ENCODE measurements at regions not wholly inside any gene's neighbourhood (a gene's known extent, or its start where the extent isn't known, plus 50 kb on each side); places are given as distances from the start of the nearest gene placed in this dataset.

DNA sequence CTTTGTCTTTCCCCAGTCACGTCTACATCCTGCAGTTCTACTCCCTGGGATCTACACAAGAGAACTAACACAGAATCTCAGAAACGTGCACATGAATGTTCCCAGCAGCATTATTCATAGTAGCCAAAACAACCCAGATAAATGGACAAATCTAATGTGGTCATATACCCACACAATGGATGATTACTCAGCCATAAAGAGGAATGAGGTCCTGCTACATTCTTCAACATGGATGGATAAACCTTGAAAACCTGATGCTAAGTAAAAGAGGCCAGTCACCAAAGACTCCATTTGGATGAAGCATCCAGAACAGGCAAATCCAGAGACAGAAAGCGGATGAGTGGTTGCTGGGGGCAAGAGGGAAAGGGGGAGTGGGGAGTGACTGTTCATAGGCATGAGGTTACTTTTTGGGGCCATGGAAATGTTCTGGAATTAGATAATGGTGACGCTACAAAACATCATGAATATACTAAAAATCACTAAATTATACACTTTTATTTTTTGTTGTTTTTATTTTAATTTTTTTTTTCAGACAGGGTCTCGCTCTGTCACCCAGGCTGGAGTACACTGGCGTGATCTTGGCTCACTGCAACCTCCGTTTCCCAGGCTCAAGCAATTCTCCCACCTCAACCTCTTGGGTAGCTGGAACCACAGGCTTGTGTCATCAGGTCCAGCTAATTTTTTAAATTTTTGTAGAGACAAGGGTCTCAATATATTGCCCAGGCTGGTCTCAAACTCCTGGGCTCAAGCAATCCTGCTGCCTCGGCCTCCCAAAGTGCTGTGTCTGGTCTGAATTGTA, 50.8 kb upstream of the DSN1 start:
- Histone ChIP-seq H3K4me2 (ENCODE audit: extremely low read depth, insufficient read depth, low read length) (no peak overlapping the region), H3K27me3 (ENCODE audit: control insufficient read depth, insufficient read depth, low read length) (no peaks in the 10 kb centered on the region), H3K4me3 (replicated peaks in 1 of 4; ENCODE audit: control extremely low read depth in 1 of 4, insufficient read depth in 1 of 4, low read depth in 3 of 4, low read length in 4 of 4) (no peak overlapping the region), H3K9ac (ENCODE audit: insufficient read depth, low read length) (no peak overlapping the region), H2AFZ (ENCODE audit: low read length) (no peak overlapping the region), H3K79me2 (ENCODE audit: control insufficient read depth, insufficient read depth, low read length) (peaks cover 13% of the 10 kb centered on the region), H3K4me1 (ENCODE audit: control insufficient read depth, extremely low read depth, insufficient read depth, low read length) (peaks cover 2% of the 10 kb centered on the region), H3K9me3 (ENCODE audit: control insufficient read depth, insufficient read depth, low read depth, low read length) (no peaks in the 10 kb centered on the region), H3K36me3 (ENCODE audit: control insufficient read depth, insufficient read depth, low read length) (peaks cover 28% of the 10 kb centered on the region), H4K20me1 (ENCODE audit: control insufficient read depth, extremely low read depth, insufficient read depth, low read length) (no peaks in the 10 kb centered on the region), H3K27ac (ENCODE audit: insufficient read depth, low read length) (no peak overlapping the region)
- peak in 1 of 2 donors; percentile 63 for DNase-seq (ENCODE audit: low read depth in 2 of 2)
- TF ChIP-seq EZH2 (IDR thresholded peaks at IDR 0.05; ENCODE audit: low read length, missing control alignments): no peak

DNA sequence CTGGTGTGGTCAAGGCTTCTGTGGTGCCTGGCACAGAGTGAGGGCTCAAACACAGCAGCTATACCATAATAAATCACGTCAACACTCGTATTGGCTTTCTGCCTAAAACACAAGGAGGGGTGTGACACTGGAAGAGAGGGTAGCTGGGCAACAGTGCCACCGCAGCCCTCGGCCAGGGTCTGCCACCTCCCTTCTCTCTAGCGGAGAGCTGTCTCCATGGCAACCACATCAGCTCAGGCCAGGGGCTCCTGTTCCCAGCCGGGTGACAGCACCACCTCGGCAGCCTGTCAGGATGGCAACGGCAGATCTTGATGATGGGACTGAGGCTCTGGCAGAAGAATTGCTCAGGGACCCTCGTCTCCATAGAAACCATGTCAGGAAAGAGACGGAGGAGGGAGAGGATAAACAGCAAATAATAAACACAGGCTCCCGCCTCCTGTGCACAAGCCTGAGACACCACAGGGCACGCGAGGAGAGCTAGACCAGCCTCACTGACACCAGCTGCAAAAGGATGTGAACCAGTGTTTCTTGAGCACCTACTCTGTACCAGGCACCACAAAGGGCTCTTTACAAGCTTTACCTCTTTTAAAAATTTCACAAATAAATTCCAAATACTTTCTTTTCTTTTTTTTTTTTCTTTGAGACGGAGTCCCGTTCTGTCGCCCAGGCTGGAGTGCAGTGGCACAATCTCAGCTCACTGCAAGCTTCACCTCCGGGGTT, 50.4 kb upstream of the TLDC2 start:
- Histone ChIP-seq H3K9me3 (ENCODE audit: control insufficient read depth, insufficient read depth, low read depth, low read length) (no peaks in the 10 kb centered on the region), H3K4me2 (ENCODE audit: extremely low read depth, insufficient read depth, low read length) (no peak overlapping the region), H3K4me3 (replicated peaks in 1 of 4; ENCODE audit: control extremely low read depth in 1 of 4, insufficient read depth in 1 of 4, low read depth in 3 of 4, low read length in 4 of 4) (no peak overlapping the region), H3K79me2 (ENCODE audit: control insufficient read depth, insufficient read depth, low read length) (peaks cover 19% of the 10 kb centered on the region), H4K20me1 (ENCODE audit: control insufficient read depth, extremely low read depth, insufficient read depth, low read length) (no peaks in the 10 kb centered on the region), H2AFZ (ENCODE audit: low read length) (no peak overlapping the region), H3K36me3 (ENCODE audit: control insufficient read depth, insufficient read depth, low read length) (peaks cover 25% of the 10 kb centered on the region), H3K4me1 (ENCODE audit: control insufficient read depth, extremely low read depth, insufficient read depth, low read length) (peaks cover 5% of the 10 kb centered on the region), H3K9ac (ENCODE audit: insufficient read depth, low read length) (no peak overlapping the region), H3K27ac (ENCODE audit: insufficient read depth, low read length) (peak overlapping the region; percentile 6), H3K27me3 (ENCODE audit: control insufficient read depth, insufficient read depth, low read length) (no peaks in the 10 kb centered on the region)
- TF ChIP-seq, protein P1, sequence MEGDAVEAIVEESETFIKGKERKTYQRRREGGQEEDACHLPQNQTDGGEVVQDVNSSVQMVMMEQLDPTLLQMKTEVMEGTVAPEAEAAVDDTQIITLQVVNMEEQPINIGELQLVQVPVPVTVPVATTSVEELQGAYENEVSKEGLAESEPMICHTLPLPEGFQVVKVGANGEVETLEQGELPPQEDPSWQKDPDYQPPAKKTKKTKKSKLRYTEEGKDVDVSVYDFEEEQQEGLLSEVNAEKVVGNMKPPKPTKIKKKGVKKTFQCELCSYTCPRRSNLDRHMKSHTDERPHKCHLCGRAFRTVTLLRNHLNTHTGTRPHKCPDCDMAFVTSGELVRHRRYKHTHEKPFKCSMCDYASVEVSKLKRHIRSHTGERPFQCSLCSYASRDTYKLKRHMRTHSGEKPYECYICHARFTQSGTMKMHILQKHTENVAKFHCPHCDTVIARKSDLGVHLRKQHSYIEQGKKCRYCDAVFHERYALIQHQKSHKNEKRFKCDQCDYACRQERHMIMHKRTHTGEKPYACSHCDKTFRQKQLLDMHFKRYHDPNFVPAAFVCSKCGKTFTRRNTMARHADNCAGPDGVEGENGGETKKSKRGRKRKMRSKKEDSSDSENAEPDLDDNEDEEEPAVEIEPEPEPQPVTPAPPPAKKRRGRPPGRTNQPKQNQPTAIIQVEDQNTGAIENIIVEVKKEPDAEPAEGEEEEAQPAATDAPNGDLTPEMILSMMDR (conservative IDR thresholded peaks at IDR 0.05 in 1 of 2, IDR thresholded peaks at IDR 0.05 in 1 of 2; ENCODE audit: low read depth in 1 of 2, low read length in 2 of 2): no peak
- TF ChIP-seq EZH2 (IDR thresholded peaks at IDR 0.05; ENCODE audit: low read length, missing control alignments): no peak
- DNase-seq (ENCODE audit: low read depth in 2 of 2): no peak

Data from fibroblast of lung (primary cell).